Small intestine (tissue), 7 donors: ENCODE measurements at regions not wholly inside any gene's neighbourhood (a gene's known extent, or its start where the extent isn't known, plus 50 kb on each side); places are given as distances from the start of the nearest gene placed in this dataset.

ENCODE experiments used
- DNase-seq, 2 donors: peaks; one replicate each; pipeline versions ENCODE4 v3.0.0 to v3.0.0-alpha.2; 2013
- FAIRE-seq: peaks from 2 replicates; lab custom pipeline; 2012; peaks lifted over from hg19 to GRCh38; lab: Jason Lieb, UNC
- H3K27ac ChIP-seq, 3 donors: one replicate each; pipeline ENCODE4 v1.5.1; 2013; ENCODE audit warnings: low read length in 2 of 3, mild to moderate bottlenecking in 2 of 3, control low read depth in 1 of 3, inconsistent platforms in 1 of 3, low read depth in 1 of 3, moderate library complexity in 1 of 3
- H3K27me3 ChIP-seq, 3 donors: one replicate each; pipeline ENCODE4 v1.6.1; 2013; ENCODE audit warnings: low read length in 3 of 3, inconsistent platforms in 1 of 3; ENCODE audit not compliant: control insufficient read depth in 3 of 3, insufficient read depth in 3 of 3
- H3K36me3 ChIP-seq, 3 donors: one replicate each; pipeline ENCODE4 v1.6.1; 2013; ENCODE audit warnings: low read length in 3 of 3, inconsistent platforms in 1 of 3, low read depth in 1 of 3, mild to moderate bottlenecking in 1 of 3, moderate library complexity in 1 of 3; ENCODE audit not compliant: control insufficient read depth in 3 of 3, insufficient read depth in 2 of 3
- H3K4me1 ChIP-seq, 3 donors: one replicate each; pipeline ENCODE4 v1.6.1; 2013; ENCODE audit warnings: low read length in 2 of 3, inconsistent platforms in 1 of 3, low read depth in 1 of 3, mild to moderate bottlenecking in 1 of 3, moderate library complexity in 1 of 3; ENCODE audit not compliant: control insufficient read depth in 3 of 3, insufficient read depth in 2 of 3
- H3K4me3 ChIP-seq, 3 donors: one replicate each; pipeline ENCODE4 v1.5.1; 2013; ENCODE audit warnings: low read length in 3 of 3, control low read depth in 1 of 3, inconsistent platforms in 1 of 3, low read depth in 1 of 3, mild to moderate bottlenecking in 1 of 3, moderate library complexity in 1 of 3
- H3K9me3 ChIP-seq, 2 donors: one replicate each; pipeline ENCODE4 v1.6.1; 2013; ENCODE audit warnings: low read depth in 1 of 2, low read length in 1 of 2; ENCODE audit not compliant: control insufficient read depth in 2 of 2, insufficient read depth in 1 of 2
- WGBS, 3 donors: extraction: QIAGEN DNeasy Blood & Tissue Kit; methylation state at CpG; one replicate each; pipeline ENCODE4 v1.1.7; 2013; 5-methylcytosine and 5-hydroxymethylcytosine counted together
- donor health status: healthy with polysubstance abuse.
- donor health status: control.
- donor health status: control.
- donor health status: Bipolar disorder and iron deficiency.
- donor health status: healthy.

- FAIRE-seq (no peak), DNase-seq (no peak)
- no peaks in the 10 kb centered on the region for H3K4me1 ChIP-seq
- no peaks in the 10 kb centered on the region for H3K36me3 ChIP-seq
- no peak overlapping the region for H3K4me3 ChIP-seq
- H3K9me3 ChIP-seq = no peaks in the 10 kb centered on the region
- no peak overlapping the region for H3K27ac ChIP-seq
- WGBS, 3 donors = 63 to 77% (median 77%) methylated on average over 3 of the region's 3 CpGs
- peaks cover 0 to 4% (median 0%) of the 10 kb centered on the region in 3 donors for H3K27me3 ChIP-seq
Measured at GRCh38 chr1:208595236-208595635, 351.1 kb upstream of the PLXNA2 start.

DNA sequence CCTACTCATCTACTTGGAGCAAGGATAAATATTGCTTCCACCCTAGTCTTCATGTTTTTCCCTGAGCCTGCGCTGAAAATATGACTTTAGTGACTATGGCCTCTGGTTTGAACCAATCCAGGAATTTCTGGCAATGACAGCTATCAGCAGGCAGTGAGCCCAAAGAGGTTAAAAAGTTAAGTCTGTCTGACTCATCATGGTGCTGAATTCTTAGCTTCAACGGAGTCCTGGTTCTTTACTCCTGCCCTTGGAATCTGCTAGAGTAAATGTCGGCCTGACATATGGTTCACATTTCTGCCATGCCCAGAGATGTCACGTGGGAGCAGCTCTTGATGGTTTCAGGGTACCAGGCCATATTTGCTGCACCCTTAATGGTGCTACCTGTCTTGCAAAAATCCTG is 351.6 kb upstream of the PLXNA2 start:
- peaks cover 0 to 4% (median 0%) of the 10 kb centered on the region in 3 donors for H3K27me3 ChIP-seq
- WGBS, 3 donors = 58 to 63% (median 62%) methylated on average over 4 of the region's 4 CpGs
- no peak overlapping the region for H3K27ac ChIP-seq
- H3K9me3 ChIP-seq = no peaks in the 10 kb centered on the region
- no peak overlapping the region for H3K4me3 ChIP-seq
- no peaks in the 10 kb centered on the region for H3K36me3 ChIP-seq
- no peak for FAIRE-seq
- no peak for DNase-seq
- H3K4me1 ChIP-seq = no peaks in the 10 kb centered on the region

- peaks cover 0 to 2% (median 0%) of the 10 kb centered on the region in 3 donors for H3K27me3 ChIP-seq
- H3K27ac ChIP-seq = no peak overlapping the region
- no peaks in the 10 kb centered on the region for H3K36me3 ChIP-seq
- no peak for DNase-seq
- H3K9me3 ChIP-seq = no peaks in the 10 kb centered on the region
- FAIRE-seq = no peak
- H3K4me1 ChIP-seq = no peaks in the 10 kb centered on the region
- WGBS, 3 donors = 11 to 52% (median 18%) methylated on average over 1 of the region's 1 CpG
- no peak overlapping the region for H3K4me3 ChIP-seq
Measured at GRCh38 chr1:208597571-208597970, 353.4 kb upstream of the PLXNA2 start.

DNA sequence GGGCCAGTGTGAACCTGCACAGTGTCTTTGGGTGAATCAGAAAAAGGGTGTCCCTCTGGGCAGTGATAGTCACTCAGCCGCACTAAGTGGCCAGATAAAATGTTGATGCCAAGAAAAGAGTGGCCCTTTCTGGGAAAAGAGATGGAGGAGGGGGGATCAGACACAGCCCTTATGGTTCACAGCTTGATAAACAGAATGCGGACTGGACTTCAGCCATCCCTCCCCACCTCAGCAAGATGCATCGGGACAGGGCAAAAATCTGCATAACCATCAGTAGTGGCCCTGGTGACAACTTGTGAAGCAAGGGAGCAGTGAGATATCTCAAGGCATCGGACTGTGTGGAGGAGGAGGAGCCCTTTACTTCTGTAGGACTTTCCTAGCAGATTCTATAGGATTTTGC is 353.8 kb upstream of the PLXNA2 start:
- no peaks in the 10 kb centered on the region for H3K36me3 ChIP-seq
- 71 to 81% (median 77%) methylated on average over 4 of the region's 4 CpGs for WGBS, 3 donors
- H3K27ac ChIP-seq = no peak overlapping the region
- H3K4me3 ChIP-seq = no peak overlapping the region
- no peak for DNase-seq
- H3K4me1 ChIP-seq = no peaks in the 10 kb centered on the region
- peaks cover 0 to 2% (median 0%) of the 10 kb centered on the region in 3 donors for H3K27me3 ChIP-seq
- FAIRE-seq = no peak
- no peaks in the 10 kb centered on the region for H3K9me3 ChIP-seq

GRCh38 chr1:208599063-208599462 is 354.9 kb upstream of the PLXNA2 start:
- Histone ChIP-seq H3K4me1 (no peaks in the 10 kb centered on the region), H3K9me3 (no peaks in the 10 kb centered on the region), H3K4me3 (no peak overlapping the region), H3K27me3 (peaks cover 0 to 2% (median 0%) of the 10 kb centered on the region in 3 donors), H3K27ac (no peak overlapping the region), H3K36me3 (no peaks in the 10 kb centered on the region)
- DNase-seq (no peak), FAIRE-seq (no peak)
- WGBS, 3 donors = 69 to 89% (median 84%) methylated on average over 2 of the region's 2 CpGs

- Histone ChIP-seq H3K4me1 (no peaks in the 10 kb centered on the region), H3K4me3 (no peak overlapping the region), H3K9me3 (no peaks in the 10 kb centered on the region), H3K36me3 (no peaks in the 10 kb centered on the region), H3K27me3 (peaks cover 0 to 2% (median 0%) of the 10 kb centered on the region in 3 donors), H3K27ac (no peak overlapping the region)
- WGBS, 3 donors = 12 to 35% (median 31%) methylated on average over 6 of the region's 6 CpGs
- DNase-seq (no peak), FAIRE-seq (no peak)
Measured at GRCh38 chr1:208600456-208601190, 356.4 kb upstream of the PLXNA2 start.

- Histone ChIP-seq H3K27ac (no peak overlapping the region), H3K36me3 (no peaks in the 10 kb centered on the region), H3K9me3 (no peaks in the 10 kb centered on the region), H3K4me1 (no peaks in the 10 kb centered on the region), H3K4me3 (no peak overlapping the region), H3K27me3 (peaks cover 0 to 2% (median 0%) of the 10 kb centered on the region in 3 donors)
- WGBS, 3 donors = 42 to 55% (median 50%) methylated on average over 3 of the region's 3 CpGs
- FAIRE-seq (no peak), DNase-seq (no peak)
Measured at GRCh38 chr1:208601561-208601960, 357.4 kb upstream of the PLXNA2 start.

DNA sequence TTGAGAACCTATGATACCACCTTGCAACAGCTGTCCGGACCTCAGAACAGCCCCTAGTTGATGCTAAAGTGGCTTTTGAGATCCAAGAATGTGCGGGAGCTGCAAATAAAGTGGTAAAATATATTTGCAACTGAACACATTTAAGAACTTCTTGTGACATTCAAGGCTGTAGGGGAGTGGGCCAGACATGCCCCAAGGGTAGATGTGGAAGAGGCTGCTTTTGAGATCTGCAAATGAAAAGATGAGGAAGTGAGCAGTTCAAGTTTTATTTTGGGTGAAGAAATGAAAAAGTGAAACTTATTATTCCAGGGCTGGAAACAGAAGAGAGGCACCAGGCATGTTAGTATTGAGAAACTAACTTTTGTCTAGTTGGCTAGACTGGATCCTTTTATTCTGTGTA is 359.5 kb upstream of the PLXNA2 start:
- Histone ChIP-seq H3K9me3 (no peaks in the 10 kb centered on the region), H3K4me1 (no peaks in the 10 kb centered on the region), H3K27ac (no peak overlapping the region), H3K36me3 (no peaks in the 10 kb centered on the region), H3K27me3 (no peaks in the 10 kb centered on the region), H3K4me3 (no peak overlapping the region)
- no peak for DNase-seq
- 45 to 71% (median 66%) methylated on average over 2 of the region's 2 CpGs for WGBS, 3 donors
- FAIRE-seq = no peak

DNA sequence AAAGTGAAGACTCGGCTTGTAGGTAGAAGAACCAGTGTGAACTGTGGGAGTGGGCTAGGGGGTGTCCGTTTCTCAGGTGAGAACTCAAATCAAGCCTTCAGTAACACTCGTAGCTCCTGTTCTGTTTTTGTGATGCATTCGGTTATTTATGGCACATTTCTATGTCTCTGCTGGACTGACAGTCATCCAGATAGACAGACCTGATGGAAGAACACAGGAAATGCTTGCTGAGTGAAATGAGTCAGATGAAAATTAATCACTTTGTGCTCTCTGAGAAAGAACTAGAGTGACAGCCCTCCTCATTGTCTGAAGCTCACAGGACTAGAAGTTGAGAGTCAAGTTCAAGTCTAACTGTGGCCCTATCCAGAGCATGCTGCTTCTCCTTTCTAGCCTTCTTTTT is 360.1 kb upstream of the PLXNA2 start:
- WGBS, 3 donors = 47 to 60% (median 59%) methylated on average over 4 of the region's 4 CpGs

More for the DNA sequence above, 360.1 kb upstream of the PLXNA2 start:
- no peaks in the 10 kb centered on the region for H3K36me3 ChIP-seq
- no peaks in the 10 kb centered on the region for H3K27me3 ChIP-seq
- DNase-seq (no peak), FAIRE-seq (no peak)
- H3K9me3 ChIP-seq = no peaks in the 10 kb centered on the region
- H3K4me1 ChIP-seq = no peaks in the 10 kb centered on the region
- no peak overlapping the region for H3K4me3 ChIP-seq
- no peak overlapping the region for H3K27ac ChIP-seq
